Right lobe of liver (tissue), 4 donors: ENCODE measurements at regions not wholly inside any gene's neighbourhood (a gene's known extent, or its start where the extent isn't known, plus 50 kb on each side); places are given as distances from the start of the nearest gene placed in this dataset.
"Not testable (repeated sequence)": the region's sequence is repeated elsewhere in the genome, so short reads cannot be mapped to it uniquely, and the experiment has no call there.

Source experiments
- CTCF ChIP-seq, 4 donors: fragments of 200-600 bp in 3 of 4; fragments of 450-650 bp in 1 of 4; IDR thresholded peaks; one replicate each; pipeline versions ENCODE4 v1.5.1 to v1.8.0; 2016 to 2022; ENCODE audit warnings: antibody characterized with exemption in 4 of 4, mild to moderate bottlenecking in 2 of 4
- POLR2A ChIP-seq: fragments of 450-650 bp; IDR thresholded peaks from one replicate; pipeline ENCODE4 v1.6.1; 2017; ENCODE audit warnings: antibody characterized with exemption, mild to moderate bottlenecking
- donor health status: DM: no; HTN: no; CAD: no.
- donor health status: DM: no; HTN: no; CAD: no.
- donor health status: DM: no; HTN: yes; CAD: no.

- not testable (repeated sequence) for TF ChIP-seq CTCF (IDR thresholded peaks at IDR 0.05); POLR2A
Measured at GRCh38 chr21:36267828-36268227, 52.2 kb upstream of the MORC3 start.
